GM19324 (cell line): ENCODE measurements at regions not wholly inside any gene's neighbourhood (a gene's known extent, or its start where the extent isn't known, plus 50 kb on each side); places are given as distances from the start of the nearest gene placed in this dataset.
"Not testable (repeated sequence)": the region's sequence is repeated elsewhere in the genome, so short reads cannot be mapped to it uniquely, and the experiment has no call there.

ENCODE experiments used
- ATAC-seq: cut with Tn5 transposase; IDR thresholded peaks from one replicate; pipeline ENCODE4 v1.9.1; 2021; ENCODE audit warnings: mild to moderate bottlenecking, moderate library complexity; ENCODE audit not compliant: unreplicated experiment, low FRiP score

- ATAC-seq: no peak
Observed at GRCh38 chr20:40887105-40887504, 141.5 kb upstream of the TOP1 start.

- ATAC-seq: not testable (repeated sequence)
Observed at GRCh38 chr20:40889266-40889665, 139.4 kb upstream of the TOP1 start.

DNA sequence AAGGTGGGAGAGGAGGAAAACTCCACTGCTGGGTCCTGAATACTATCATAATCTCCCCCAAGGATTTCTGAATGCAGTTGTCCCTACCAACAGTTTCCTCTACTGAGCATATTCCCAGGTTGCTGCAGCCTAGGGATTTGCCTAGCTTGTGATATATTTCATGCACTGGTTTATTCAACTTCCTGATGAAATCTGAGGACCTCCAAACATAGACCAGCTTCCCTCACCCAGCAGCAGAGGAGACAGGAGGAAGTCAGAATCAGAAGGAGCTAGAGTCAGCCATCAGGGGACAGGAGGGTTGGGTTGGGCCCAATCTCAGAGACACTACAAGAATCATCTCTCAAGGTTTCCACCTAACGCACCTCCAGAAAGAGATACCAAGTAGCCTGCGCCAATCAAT lies 138.4 kb upstream of the TOP1 start:
- ATAC-seq: no peak

GRCh38 chr20:40890635-40891034 lies 138.0 kb upstream of the TOP1 start:
- ATAC-seq: no peak

DNA sequence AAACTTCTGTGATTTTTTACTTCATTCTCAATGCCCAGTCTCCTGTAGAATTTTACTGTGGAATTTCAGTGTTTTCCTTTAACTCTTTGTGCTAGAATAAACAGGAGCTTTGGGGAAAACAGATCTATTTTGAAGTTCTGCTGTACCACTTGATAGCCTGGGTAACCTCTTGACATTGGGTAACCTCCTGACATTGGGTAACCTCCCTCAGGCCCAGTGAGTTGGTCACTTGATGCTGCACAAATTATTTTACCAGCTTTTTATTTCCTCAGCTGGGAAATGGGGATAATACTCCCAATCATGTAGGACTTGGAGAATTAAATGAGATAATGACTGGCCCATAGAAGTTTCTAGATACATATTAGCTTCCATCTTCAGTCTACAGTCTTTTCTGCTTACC lies 137.3 kb upstream of the TOP1 start:
- ATAC-seq: no peak

DNA sequence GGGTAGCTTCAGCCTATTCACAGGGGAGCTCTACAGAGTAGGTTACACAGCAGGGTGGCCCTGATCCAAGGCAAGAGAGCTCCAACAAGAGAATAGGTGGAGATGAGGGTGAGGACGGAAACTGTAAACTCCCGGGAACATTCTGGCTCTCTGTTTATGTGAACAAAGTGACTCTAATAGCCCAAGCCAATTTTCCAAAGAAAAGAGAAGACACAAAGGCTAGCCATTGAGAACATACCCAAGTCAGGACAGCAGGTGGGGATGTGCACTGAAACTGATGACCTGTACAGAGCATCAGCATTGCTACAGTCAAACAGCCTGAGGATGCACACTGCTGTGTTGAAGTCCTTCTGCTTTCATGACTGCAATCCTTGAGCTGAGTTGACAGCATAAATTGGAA lies 136.0 kb upstream of the TOP1 start:
- ATAC-seq: no peak

DNA sequence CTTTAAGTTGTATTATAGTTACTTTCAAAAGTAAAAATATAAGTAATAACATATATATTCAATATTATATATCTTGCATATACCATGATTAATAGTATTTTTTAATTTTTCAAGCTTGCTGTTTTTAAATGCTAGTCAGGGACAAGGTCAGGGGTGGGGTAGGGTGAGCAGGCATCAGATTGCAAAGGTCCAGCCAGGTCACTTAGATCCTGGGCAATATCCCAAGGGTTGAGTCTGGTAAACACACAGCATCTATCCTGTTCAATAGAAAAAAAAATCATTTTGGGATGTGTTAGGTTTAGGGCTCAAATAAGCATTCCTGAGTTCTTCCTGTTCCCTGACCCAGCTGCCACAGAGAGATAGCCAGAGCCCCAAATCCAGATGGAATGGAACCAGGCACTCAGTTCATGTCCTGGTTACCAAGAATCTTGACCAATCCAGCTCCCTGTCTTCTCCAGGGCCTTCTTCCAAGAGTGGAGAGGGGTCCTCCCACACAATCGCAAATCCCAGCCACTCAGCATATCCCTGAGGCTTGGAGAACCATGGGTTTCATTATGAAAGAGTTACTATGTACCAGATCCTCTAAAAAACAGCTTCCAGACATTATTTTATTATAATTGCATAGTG lies 134.9 kb upstream of the TOP1 start:
- no peak for ATAC-seq

GRCh38 chr20:40894237-40894630 lies 134.4 kb upstream of the TOP1 start:
- ATAC-seq: no peak

DNA sequence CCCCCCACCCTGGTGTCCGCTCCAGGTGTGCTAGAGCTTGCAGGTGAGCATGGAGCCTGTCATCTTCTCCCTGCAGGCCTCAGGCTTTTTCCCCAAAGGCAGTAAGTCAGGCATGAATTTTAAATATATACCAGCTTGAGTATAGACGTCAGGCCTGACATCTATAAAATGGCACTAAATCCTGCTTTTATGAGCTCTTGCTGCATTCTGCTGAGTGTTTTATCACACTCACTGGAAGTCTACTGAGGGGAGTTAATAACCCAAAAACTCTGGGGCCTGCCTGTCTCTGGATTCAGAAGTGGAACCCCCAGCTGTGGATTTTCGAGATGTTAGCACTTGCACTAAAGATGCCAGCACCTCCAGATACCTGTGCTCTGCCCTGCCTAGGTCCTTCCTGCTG lies 133.4 kb upstream of the TOP1 start:
- ATAC-seq: no peak

GRCh38 chr20:40896814-40897700 lies 131.6 kb upstream of the TOP1 start:
- ATAC-seq: no peak

DNA sequence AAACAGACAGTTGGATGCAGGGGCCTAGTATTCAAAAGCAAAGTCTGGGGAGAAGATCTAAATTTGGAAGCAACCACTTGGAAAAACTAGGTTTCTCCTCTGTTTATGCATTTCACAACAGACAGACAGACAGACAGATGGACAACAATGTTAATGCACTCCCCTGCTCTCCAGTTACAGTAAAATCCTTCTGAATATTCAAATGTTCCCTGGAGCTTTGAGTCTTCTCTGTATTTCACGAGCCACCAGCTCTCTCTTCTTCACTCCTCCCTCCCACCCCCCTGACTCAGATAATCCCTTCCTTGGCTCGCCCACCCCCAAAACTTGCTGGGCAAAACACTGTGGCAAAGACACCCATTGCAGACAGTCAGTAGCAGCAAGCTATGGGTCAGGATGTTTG lies 129.3 kb upstream of the TOP1 start:
- ATAC-seq: no peak

GRCh38 chr20:40900666-40901215 lies 127.9 kb upstream of the TOP1 start:
- ATAC-seq: no peak

DNA sequence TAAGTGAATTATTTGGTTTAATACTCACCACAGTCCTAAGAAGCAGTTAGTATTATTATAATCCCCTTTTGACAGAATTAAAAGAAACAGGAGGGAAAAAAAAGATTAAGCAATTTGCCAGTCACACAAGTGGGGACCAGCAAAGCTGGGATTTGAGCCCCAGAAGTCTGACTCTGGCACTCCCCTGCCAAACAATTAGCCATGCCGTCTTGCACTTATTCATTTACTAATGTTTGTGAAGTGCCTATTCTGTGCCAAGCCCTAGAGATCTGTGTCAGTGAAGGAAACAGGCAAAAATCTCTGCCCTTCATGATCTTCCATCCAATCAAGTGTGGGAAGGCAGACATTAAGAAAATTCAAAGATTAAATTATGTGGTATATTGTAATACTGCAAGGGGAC lies 126.0 kb upstream of the TOP1 start:
- no peak for ATAC-seq

GRCh38 chr20:40908309-40908708 lies 120.3 kb upstream of the TOP1 start:
- no peak for ATAC-seq

- ATAC-seq: not testable (repeated sequence)
Observed at GRCh38 chr20:40909489-40909888, 119.1 kb upstream of the TOP1 start.

GRCh38 chr20:40910436-40910835 lies 118.2 kb upstream of the TOP1 start:
- not testable (repeated sequence) for ATAC-seq

DNA sequence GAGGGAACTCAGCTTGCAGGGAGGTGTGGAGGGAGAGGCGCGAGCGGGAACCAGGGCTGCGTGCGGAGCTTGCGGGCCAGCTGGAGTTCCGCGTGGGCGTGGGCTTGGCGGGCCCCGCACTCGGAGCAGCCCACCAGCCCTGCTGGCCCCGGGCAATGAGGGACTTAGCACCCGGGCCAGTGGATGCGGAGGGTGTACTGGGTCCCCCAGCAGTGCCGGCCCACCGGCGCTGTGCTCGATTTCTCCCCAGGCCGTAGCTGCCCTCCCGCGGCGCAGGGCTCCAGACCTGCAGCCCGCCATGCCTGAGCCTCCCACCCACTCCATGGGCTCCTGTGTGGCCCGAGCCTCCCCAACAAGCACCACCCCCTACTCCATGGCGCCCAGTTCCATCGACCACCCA lies 117.5 kb upstream of the TOP1 start:
- ATAC-seq: not testable (repeated sequence)

DNA sequence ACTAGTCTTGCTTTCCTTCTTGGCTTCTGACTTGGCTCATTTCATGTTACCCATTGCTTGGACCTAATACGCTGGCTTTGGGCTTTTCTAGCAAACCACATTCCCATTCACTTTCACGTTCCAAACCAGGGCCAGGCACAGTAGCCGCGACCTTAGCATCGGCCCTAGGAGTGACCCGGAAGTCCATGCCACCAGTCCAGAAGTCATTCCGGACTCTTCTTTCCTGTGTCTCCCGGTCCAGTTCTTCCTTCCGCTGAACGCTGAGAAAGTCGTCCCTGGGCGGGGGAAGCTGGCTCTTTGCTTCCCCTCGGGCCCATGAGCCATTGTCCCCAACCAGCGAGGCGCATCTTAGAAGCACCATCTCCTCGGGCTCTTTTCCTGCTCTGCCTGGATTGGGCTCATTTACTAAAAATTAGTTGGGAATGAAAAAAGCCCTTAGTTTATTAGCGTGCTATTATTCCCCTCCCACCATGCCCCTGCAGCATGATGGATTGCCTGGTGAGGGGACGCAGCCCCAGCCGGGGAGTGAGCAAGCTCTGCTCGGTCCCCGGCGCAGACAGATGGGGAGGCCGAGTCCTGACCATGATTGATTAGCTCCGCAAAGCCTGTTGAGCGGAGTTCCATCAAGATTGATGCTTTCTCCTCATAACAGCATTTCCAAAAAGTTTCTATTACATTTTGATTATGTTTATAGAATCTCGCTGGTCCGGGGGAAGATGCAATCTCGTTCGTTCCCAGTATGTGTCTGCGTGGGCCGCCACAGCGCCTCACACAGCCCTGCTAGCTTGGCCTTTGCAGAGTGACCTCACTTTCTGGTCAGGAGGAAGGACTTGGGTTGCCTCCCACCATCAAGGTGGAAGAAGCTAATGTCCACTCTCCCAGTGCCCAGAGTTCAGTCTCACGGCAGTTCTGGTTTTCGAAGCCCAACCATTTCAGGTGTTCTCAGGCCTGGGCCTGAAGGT lies 115.1 kb upstream of the TOP1 start:
- ATAC-seq: no peak

DNA sequence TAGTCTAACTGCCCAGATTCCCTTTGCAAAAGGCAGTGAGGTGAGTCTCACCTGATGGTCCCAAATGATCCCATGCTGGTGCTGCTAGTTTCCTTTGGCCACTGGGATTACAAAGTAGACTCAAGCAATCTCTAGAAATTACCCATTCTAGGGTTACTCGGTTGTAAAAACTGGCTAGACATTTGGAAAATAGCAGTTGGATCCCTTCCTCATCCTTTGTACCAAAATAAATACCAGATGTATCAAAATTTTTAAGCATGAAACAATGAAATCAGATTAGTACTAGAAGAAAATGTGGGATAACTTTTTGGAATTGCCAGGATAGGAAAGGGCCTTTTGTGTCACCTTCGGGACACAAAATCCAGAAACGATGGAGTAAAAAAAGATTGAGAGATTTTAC lies 112.9 kb upstream of the TOP1 start:
- ATAC-seq: no peak

DNA sequence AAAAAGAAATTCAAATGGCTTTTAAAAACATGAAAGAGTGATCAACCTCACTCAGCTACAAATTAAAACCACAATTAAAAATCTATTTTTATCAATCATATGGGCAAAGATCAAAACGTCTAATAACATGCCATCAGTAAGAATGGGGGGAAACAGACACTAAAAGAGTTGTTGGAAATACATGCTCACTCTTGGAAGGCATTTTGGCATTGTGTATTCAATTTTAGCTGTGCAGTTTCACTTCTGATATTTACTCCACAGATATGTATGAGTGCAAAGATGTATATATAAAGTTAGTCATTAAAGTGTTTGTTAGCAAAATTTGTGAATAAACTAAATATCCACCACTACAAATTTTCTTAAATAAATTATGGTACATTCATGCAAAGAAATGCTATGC lies 112.3 kb upstream of the TOP1 start:
- no peak for ATAC-seq

DNA sequence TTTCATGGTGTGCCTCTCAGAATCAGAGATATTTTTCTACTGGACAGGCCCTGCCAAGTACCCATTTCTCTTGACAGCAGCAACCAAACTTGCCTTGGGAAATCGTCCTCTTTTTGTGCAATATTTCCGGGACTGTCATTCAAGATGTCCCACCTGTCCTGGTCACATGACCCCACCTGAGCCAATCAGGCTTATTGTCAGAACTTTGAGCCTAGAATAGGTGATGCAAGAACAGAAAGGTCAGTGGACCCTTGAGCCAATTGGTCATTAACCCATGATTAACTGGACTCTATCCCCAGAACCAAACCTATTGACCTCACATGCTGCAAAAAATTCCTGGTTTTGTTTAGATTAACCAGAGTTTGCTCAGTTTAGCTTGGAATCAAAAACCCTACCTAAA lies 108.3 kb upstream of the TOP1 start:
- ATAC-seq: no peak
